SK-N-SH treated with all-trans-retinoic acid at 6 μM for 48 hours (cell line): ENCODE measurements at regions not wholly inside any gene's neighbourhood (a gene's known extent, or its start where the extent isn't known, plus 50 kb on each side); places are given as distances from the start of the nearest gene placed in this dataset.

Experiments
- ATAC-seq: fragments of 200-7000 bp; cut with Tn5 transposase; 3 replicates; pipeline ENCODE4 v1.9.1; 2020; ENCODE audit warnings: mild to moderate bottlenecking, moderate library complexity
- ARNTL ChIP-seq: fragments of 450-650 bp; formaldehyde crosslinking; IDR thresholded peaks from 2 replicates; pipeline ENCODE4 v1.5.0; 2020; ENCODE audit warnings: low read depth, mild to moderate bottlenecking, moderate library complexity, borderline replicate concordance
- BACH2 ChIP-seq: fragments of 250-450 bp; sonication (Bioruptor Pico); IDR thresholded peaks from 2 replicates; pipeline ENCODE4 v1.9.0; 2021; ENCODE audit warnings: mild to moderate bottlenecking, borderline replicate concordance
- CSDC2 ChIP-seq: fragments of 250-450 bp; sonication (Bioruptor Pico); IDR thresholded peaks from 2 replicates; pipeline ENCODE4 v1.5.0; 2020; ENCODE audit warnings: mild to moderate bottlenecking, moderate library complexity
- CSRNP3 ChIP-seq: fragments of 250-450 bp; sonication (Bioruptor Pico); IDR thresholded peaks from 2 replicates; pipeline ENCODE4 v1.5.1; 2021; ENCODE audit warnings: mild to moderate bottlenecking, moderate library complexity
- ESRRG ChIP-seq: fragments of 250-450 bp; sonication (Bioruptor Pico); IDR thresholded peaks from 2 replicates; pipeline ENCODE4 v1.6.1; 2021; ENCODE audit warnings: mild to moderate bottlenecking
- GLIS3 ChIP-seq: fragments of 250-450 bp; sonication (Bioruptor Pico); IDR thresholded peaks from 2 replicates; pipeline ENCODE4 v1.5.0; 2020; ENCODE audit warnings: mild to moderate bottlenecking, moderate library complexity
- ISL1 ChIP-seq: fragments of 250-450 bp; sonication (Bioruptor Pico); IDR thresholded peaks from 2 replicates; pipeline ENCODE4 v2.1.2; 2022; ENCODE audit warnings: mild to moderate bottlenecking, moderate library complexity
- OSR1 ChIP-seq: fragments of 250-450 bp; sonication (Bioruptor Pico); IDR thresholded peaks from 2 replicates; pipeline ENCODE4 v1.8.0; 2022; ENCODE audit warnings: moderate library complexity, mild to moderate bottlenecking, inconsistent platforms
- PATZ1 ChIP-seq: fragments of 250-450 bp; sonication (Bioruptor Pico); IDR thresholded peaks from 2 replicates; pipeline ENCODE4 v1.8.0; 2020; ENCODE audit warnings: mild to moderate bottlenecking, moderate library complexity, borderline replicate concordance
- POU6F1 ChIP-seq: fragments of 250-450 bp; sonication (Bioruptor Pico); IDR thresholded peaks from 2 replicates; pipeline ENCODE4 v1.8.0; 2021; ENCODE audit warnings: low read depth, mild to moderate bottlenecking, moderate library complexity, borderline replicate concordance
- PPARA ChIP-seq: fragments of 250-450 bp; sonication (Bioruptor Pico); IDR thresholded peaks from 2 replicates; pipeline ENCODE4 v1.5.0; 2020; ENCODE audit warnings: mild to moderate bottlenecking, borderline replicate concordance
- RARB ChIP-seq: fragments of 250-450 bp; sonication (Bioruptor Pico); IDR thresholded peaks from 2 replicates; pipeline ENCODE4 v1.8.0; 2021; ENCODE audit warnings: mild to moderate bottlenecking, moderate library complexity
- SNAI2 ChIP-seq: fragments of 250-450 bp; sonication (Bioruptor Pico); IDR thresholded peaks from 2 replicates; pipeline ENCODE4 v1.5.0; 2020; ENCODE audit warnings: mild to moderate bottlenecking, moderate library complexity
- TCF4 ChIP-seq: fragments of 250-450 bp; sonication (Bioruptor Pico); IDR thresholded peaks from 2 replicates; pipeline ENCODE4 v1.8.0; 2021; ENCODE audit warnings: mild to moderate bottlenecking, moderate library complexity, borderline replicate concordance
- TOX ChIP-seq: fragments of 250-450 bp; sonication (Bioruptor Pico); IDR thresholded peaks from 2 replicates; pipeline ENCODE4 v1.8.0; 2021; ENCODE audit warnings: mild to moderate bottlenecking, moderate library complexity, borderline replicate concordance
- ZC3H10 ChIP-seq: fragments of 250-450 bp; sonication (Bioruptor Pico); IDR thresholded peaks from 2 replicates; pipeline ENCODE4 v1.5.1; 2021; ENCODE audit warnings: mild to moderate bottlenecking, moderate library complexity
- ZFP3 ChIP-seq: fragments of 250-450 bp; sonication (Bioruptor Pico); IDR thresholded peaks from 2 replicates; pipeline ENCODE4 v1.5.0; 2020; ENCODE audit warnings: mild to moderate bottlenecking, moderate library complexity
- ZFP30 ChIP-seq: fragments of 450-650 bp; formaldehyde crosslinking; IDR thresholded peaks from 2 replicates; pipeline ENCODE4 v1.5.0; 2022; ENCODE audit warnings: mild to moderate bottlenecking, moderate library complexity
- ZNF565 ChIP-seq: fragments of 450-650 bp; formaldehyde crosslinking; conservative IDR thresholded peaks from 2 replicates; pipeline ENCODE4 v1.5.0; 2020; ENCODE audit warnings: low read depth, mild to moderate bottlenecking, moderate library complexity
- ZNF70 ChIP-seq: fragments of 450-650 bp; formaldehyde crosslinking; IDR thresholded peaks from 2 replicates; pipeline ENCODE4 v1.5.0; 2020; ENCODE audit warnings: mild to moderate bottlenecking, moderate library complexity
- ZNF8 ChIP-seq: fragments of 450-650 bp; formaldehyde crosslinking; IDR thresholded peaks from 2 replicates; pipeline ENCODE4 v1.5.0; 2020; ENCODE audit warnings: mild to moderate bottlenecking, moderate library complexity

- no peak for TF ChIP-seq PATZ1 (CRISPR knock-in tag)
- no peak for TF ChIP-seq TOX (CRISPR knock-in tag)
- no peak for TF ChIP-seq OSR1
- no peak for TF ChIP-seq CSDC2 (CRISPR knock-in tag)
- TF ChIP-seq ISL1: no peak
- no peak for TF ChIP-seq CSRNP3 (CRISPR knock-in tag)
- TF ChIP-seq ZC3H10 (CRISPR knock-in tag): no peak
- no peak for TF ChIP-seq ZFP3
- TF ChIP-seq POU6F1: no peak
- TF ChIP-seq RARB (CRISPR knock-in tag): no peak
- TF ChIP-seq ZNF70: no peak
- TF ChIP-seq PPARA: no peak
- TF ChIP-seq ZFP30: no peak
- no peak for TF ChIP-seq ARNTL
- TF ChIP-seq GLIS3 (CRISPR knock-in tag): no peak
- TF ChIP-seq ZNF565 (CRISPR knock-in tag): no peak
- no peak for TF ChIP-seq ESRRG (CRISPR knock-in tag)
- no peak for TF ChIP-seq ZNF8 (CRISPR knock-in tag)
- no peak for TF ChIP-seq BACH2
Measured at GRCh38 chr4:24736066-24736465, 59.3 kb upstream of the SOD3 start.

GRCh38 chr4:24741910-24742309 is 53.5 kb upstream of the SOD3 start:
- ATAC-seq: no peak; the same call in 2 of the 3 replicates
- TF ChIP-seq CSRNP3 (CRISPR knock-in tag): no peak
- TF ChIP-seq BACH2: no peak
- no peak for TF ChIP-seq TCF4 (CRISPR knock-in tag)
- no peak for TF ChIP-seq ESRRG (CRISPR knock-in tag)
- no peak for TF ChIP-seq TOX (CRISPR knock-in tag)
- no peak for TF ChIP-seq OSR1
- no peak for TF ChIP-seq ARNTL

More at GRCh38 chr4:24736066-24736465, 59.3 kb upstream of the SOD3 start:
- ATAC-seq: peak; percentile 57; the same call in 1 of the 3 replicates

GRCh38 chr4:24742335-24742734 is 53.0 kb upstream of the SOD3 start:
- TF ChIP-seq ESRRG (CRISPR knock-in tag) (no peak), CSRNP3 (CRISPR knock-in tag) (no peak), ZFP30 (no peak), SNAI2 (no peak), TOX (CRISPR knock-in tag) (no peak), BACH2 (no peak), PATZ1 (CRISPR knock-in tag) (no peak), OSR1 (no peak), ZNF70 (no peak), TCF4 (CRISPR knock-in tag) (no peak), POU6F1 (no peak), ZC3H10 (CRISPR knock-in tag) (no peak), ZNF565 (CRISPR knock-in tag) (no peak), ZNF8 (CRISPR knock-in tag) (no peak)

More at GRCh38 chr4:24742335-24742734, 53.0 kb upstream of the SOD3 start:
- ATAC-seq: peak; percentile 38
